ENCODE measurements at regions not wholly inside any gene's neighbourhood (a gene's known extent, or its start where the extent isn't known, plus 50 kb on each side); places are given as distances from the start of the nearest gene placed in this dataset.

DNA sequence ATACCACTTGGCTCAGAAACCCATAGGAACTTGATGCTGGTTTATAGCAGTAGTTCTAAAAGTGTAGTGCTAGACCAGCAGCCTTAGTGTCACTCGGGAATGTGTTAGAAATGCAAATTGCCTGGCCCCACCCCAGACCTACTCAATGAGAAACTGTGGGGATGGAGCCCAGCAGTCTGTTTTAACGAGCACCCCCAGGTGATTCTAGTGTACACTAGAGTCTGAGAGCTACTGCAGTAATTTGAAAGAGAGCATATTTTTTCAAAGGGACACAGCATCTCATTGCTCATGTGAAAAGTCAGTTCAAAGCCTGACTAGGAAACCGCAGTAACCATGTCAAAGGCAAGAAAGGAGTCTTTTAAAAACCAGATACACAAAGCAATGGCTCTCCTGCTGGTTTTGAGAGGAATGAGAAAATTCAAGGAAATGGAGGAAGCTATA, 313.4 kb downstream of the SQOR start:
- intact Hi-C loops (cut with micrococcal nuclease; ENCODE audit: unreplicated experiment) = no loop called here
- Histone ChIP-seq H3K36me3 (ENCODE audit: insufficient read depth, low read length, poor library complexity, severe bottlenecking) (no peaks in the 10 kb centered on the region), H3K4me3 (ENCODE audit: low read depth, low read length, poor library complexity, severe bottlenecking) (no peak overlapping the region), H3K4me1 (ENCODE audit: insufficient read depth, low read length, poor library complexity, severe bottlenecking) (no peaks in the 10 kb centered on the region), H3K27ac (ENCODE audit: low read depth, low read length, poor library complexity, severe bottlenecking) (no peak overlapping the region), H3K27me3 (replicated peaks; ENCODE audit: insufficient read depth, low read depth, low read length, poor library complexity) (no peaks in the 10 kb centered on the region), H3K9me3 (ENCODE audit: low read depth, low read length, poor library complexity, severe bottlenecking) (no peaks in the 10 kb centered on the region)
- POLR2A ChIA-PET (ENCODE audit: low non-redundant PET) = no interaction called here
- CTCF ChIA-PET = no interaction called here
- BruUV-seq (replicated peaks) = no TSS peak
- DNase-seq (ENCODE audit: low spot score) = no peak
- TF ChIP-seq, protein P1, sequence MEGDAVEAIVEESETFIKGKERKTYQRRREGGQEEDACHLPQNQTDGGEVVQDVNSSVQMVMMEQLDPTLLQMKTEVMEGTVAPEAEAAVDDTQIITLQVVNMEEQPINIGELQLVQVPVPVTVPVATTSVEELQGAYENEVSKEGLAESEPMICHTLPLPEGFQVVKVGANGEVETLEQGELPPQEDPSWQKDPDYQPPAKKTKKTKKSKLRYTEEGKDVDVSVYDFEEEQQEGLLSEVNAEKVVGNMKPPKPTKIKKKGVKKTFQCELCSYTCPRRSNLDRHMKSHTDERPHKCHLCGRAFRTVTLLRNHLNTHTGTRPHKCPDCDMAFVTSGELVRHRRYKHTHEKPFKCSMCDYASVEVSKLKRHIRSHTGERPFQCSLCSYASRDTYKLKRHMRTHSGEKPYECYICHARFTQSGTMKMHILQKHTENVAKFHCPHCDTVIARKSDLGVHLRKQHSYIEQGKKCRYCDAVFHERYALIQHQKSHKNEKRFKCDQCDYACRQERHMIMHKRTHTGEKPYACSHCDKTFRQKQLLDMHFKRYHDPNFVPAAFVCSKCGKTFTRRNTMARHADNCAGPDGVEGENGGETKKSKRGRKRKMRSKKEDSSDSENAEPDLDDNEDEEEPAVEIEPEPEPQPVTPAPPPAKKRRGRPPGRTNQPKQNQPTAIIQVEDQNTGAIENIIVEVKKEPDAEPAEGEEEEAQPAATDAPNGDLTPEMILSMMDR (conservative IDR thresholded peaks at IDR 0.05; ENCODE audit: low read depth, low read length) = no peak
- no peak for TF ChIP-seq EZH2 (IDR thresholded peaks at IDR 0.05; ENCODE audit: borderline replicate concordance, low read depth, low read length, poor library complexity, severe bottlenecking)

DNA sequence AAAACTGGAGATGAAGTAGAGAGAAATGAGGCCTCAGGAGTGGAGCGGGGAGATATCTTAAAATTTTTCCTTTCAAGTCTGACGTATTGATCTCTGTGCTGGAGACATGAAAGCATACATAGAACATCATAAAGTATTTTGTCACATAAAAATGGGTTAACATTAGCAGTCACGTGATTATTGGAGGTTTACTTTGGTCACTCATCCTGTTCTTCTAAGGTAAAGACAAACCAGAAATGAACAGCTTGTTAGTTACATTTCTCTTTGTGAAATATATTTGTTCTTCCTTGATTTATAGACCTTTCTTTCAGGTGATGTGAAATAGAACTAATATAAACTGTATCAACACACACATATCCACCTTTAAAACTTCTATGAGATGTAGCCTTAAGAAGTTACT, 324.1 kb downstream of the SQOR start:
- no TSS peak for BruUV-seq (replicated peaks)
- ChIA-PET POLR2A (ENCODE audit: low non-redundant PET) (no interaction called here), CTCF (no interaction called here)

DNA sequence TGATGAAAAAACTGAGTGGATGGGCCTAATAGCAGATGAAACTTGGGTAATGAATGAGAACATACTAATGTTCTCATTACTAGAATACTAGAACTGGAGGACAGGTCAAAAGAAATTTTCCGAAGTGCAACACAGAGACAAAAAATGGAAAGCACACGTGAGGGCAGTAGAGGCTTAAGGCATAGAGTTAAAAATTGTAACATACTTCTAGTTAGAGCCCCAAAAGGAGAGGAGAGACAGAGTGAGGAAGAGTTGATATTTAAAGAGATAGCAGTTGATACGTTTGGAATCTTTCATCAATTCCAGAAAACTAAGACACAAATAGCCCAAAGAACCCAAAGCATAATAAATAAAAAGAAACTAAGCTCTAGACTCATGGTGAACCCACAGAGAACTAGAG, 327.9 kb downstream of the SQOR start:
- Histone ChIP-seq H3K27ac (ENCODE audit: low read depth, low read length, poor library complexity, severe bottlenecking) (no peak overlapping the region), H3K9me3 (ENCODE audit: low read depth, low read length, poor library complexity, severe bottlenecking) (no peaks in the 10 kb centered on the region), H3K36me3 (ENCODE audit: insufficient read depth, low read length, poor library complexity, severe bottlenecking) (no peaks in the 10 kb centered on the region), H3K27me3 (replicated peaks; ENCODE audit: insufficient read depth, low read depth, low read length, poor library complexity) (no peaks in the 10 kb centered on the region), H3K4me1 (ENCODE audit: insufficient read depth, low read length, poor library complexity, severe bottlenecking) (no peaks in the 10 kb centered on the region), H3K4me3 (ENCODE audit: low read depth, low read length, poor library complexity, severe bottlenecking) (no peak overlapping the region)
- TF ChIP-seq, protein P1 (conservative IDR thresholded peaks at IDR 0.05; ENCODE audit: low read depth, low read length) = no peak
- no peak for TF ChIP-seq EZH2 (IDR thresholded peaks at IDR 0.05; ENCODE audit: borderline replicate concordance, low read depth, low read length, poor library complexity, severe bottlenecking)
- CTCF ChIA-PET = no interaction called here
- no TSS peak for BruUV-seq (replicated peaks)
- POLR2A ChIA-PET (ENCODE audit: low non-redundant PET) = no interaction called here
- intact Hi-C loops (cut with micrococcal nuclease; ENCODE audit: unreplicated experiment) = no loop called here
- DNase-seq (ENCODE audit: low spot score) = no peak

More for the DNA sequence above, 324.1 kb downstream of the SQOR start:
- Histone ChIP-seq H3K4me1 (ENCODE audit: insufficient read depth, low read length, poor library complexity, severe bottlenecking) (no peaks in the 10 kb centered on the region), H3K27ac (ENCODE audit: low read depth, low read length, poor library complexity, severe bottlenecking) (no peak overlapping the region), H3K9me3 (ENCODE audit: low read depth, low read length, poor library complexity, severe bottlenecking) (no peaks in the 10 kb centered on the region), H3K27me3 (replicated peaks; ENCODE audit: insufficient read depth, low read depth, low read length, poor library complexity) (no peaks in the 10 kb centered on the region), H3K4me3 (ENCODE audit: low read depth, low read length, poor library complexity, severe bottlenecking) (no peak overlapping the region), H3K36me3 (ENCODE audit: insufficient read depth, low read length, poor library complexity, severe bottlenecking) (no peaks in the 10 kb centered on the region)
- intact Hi-C loops (cut with micrococcal nuclease; ENCODE audit: unreplicated experiment) = loop anchor here (10.0 kb wide), 1 partner anchor 64 kb away; no protein-coding TSS in a partner anchor
- no peak for DNase-seq (ENCODE audit: low spot score)
- TF ChIP-seq, protein P1 (conservative IDR thresholded peaks at IDR 0.05; ENCODE audit: low read depth, low read length) = no peak
